Heart left ventricle (tissue), 16 donors: ENCODE measurements at regions not wholly inside any gene's neighbourhood (a gene's known extent, or its start where the extent isn't known, plus 50 kb on each side); places are given as distances from the start of the nearest gene placed in this dataset.

Experiments
- ATAC-seq, 4 donors: fragments of 200-7000 bp; cut with Tn5 transposase; one replicate each; pipeline ENCODE4 v1.9.1; 2020 to 2022; ENCODE audit warnings: moderate library complexity in 4 of 4, mild to moderate bottlenecking in 3 of 4, moderate number of reproducible peaks in 1 of 4
- DNase-seq, 5 donors: peaks; one replicate each; pipeline ENCODE4 v3.0.0-alpha.2; 2020
- H3K27ac ChIP-seq, 12 donors: fragments of 200-600 bp; sonication (generic) in 4 of 12; one replicate each; pipeline versions ENCODE4 v1.5.0 to v1.8.0; 2016 to 2022; ENCODE audit warnings: mild to moderate bottlenecking in 2 of 12
- H3K27me3 ChIP-seq, 9 donors: fragments of 200-600 bp; sonication (generic) in 2 of 9; one replicate each; pipeline versions ENCODE4 v1.5.1 to v1.8.0; 2016 to 2022; ENCODE audit warnings: mild to moderate bottlenecking in 3 of 9
- H3K36me3 ChIP-seq, 9 donors: fragments of 200-600 bp; sonication (generic) in 2 of 9; one replicate each; pipeline versions ENCODE4 v1.5.0 to v1.8.0; 2018 to 2022; ENCODE audit warnings: mild to moderate bottlenecking in 2 of 9
- H3K4me1 ChIP-seq, 12 donors: fragments of 200-600 bp; sonication (generic) in 4 of 12; one replicate each; pipeline versions ENCODE4 v1.5.0 to v1.8.0; 2016 to 2022; ENCODE audit warnings: mild to moderate bottlenecking in 3 of 12
- H3K4me3 ChIP-seq, 12 donors: fragments of 200-600 bp; sonication (generic) in 4 of 12; one replicate each; pipeline versions ENCODE4 v1.5.0 to v1.8.0; 2017 to 2022; ENCODE audit warnings: mild to moderate bottlenecking in 9 of 12, moderate library complexity in 4 of 12
- H3K9me3 ChIP-seq, 12 donors: fragments of 200-600 bp; sonication (generic) in 4 of 12; one replicate each; pipeline versions ENCODE4 v1.5.0 to v1.8.0; 2016 to 2022; ENCODE audit warnings: mild to moderate bottlenecking in 1 of 12
- POLR2A ChIP-seq, 2 donors: fragments of 450-650 bp; IDR thresholded peaks; one replicate each; pipeline ENCODE4 v1.6.1; 2017; ENCODE audit warnings: antibody characterized with exemption in 2 of 2, mild to moderate bottlenecking in 2 of 2, moderate library complexity in 2 of 2
- WGBS, 4 donors: extraction: QIAGEN DNeasy Blood & Tissue Kit in 2 of 4; methylation state at CpG; one replicate each; pipeline versions ENCODE4 v1.1.5 to v1.1.7; 2013 to 2018; 5-methylcytosine and 5-hydroxymethylcytosine counted together
- intact Hi-C, 10 donors: fragments of 100-400 bp; cut with DNase I; formaldehyde crosslinking; loops; one replicate each; pipeline versions ENCODE4 v1.11.1 to v1.14.2; 2022
- TF ChIP-seq, protein P1 (sequence below), 12 donors: fragments of 200-600 bp; sonication (generic) in 4 of 12; IDR thresholded peaks; one replicate each; pipeline versions ENCODE4 v1.5.0 to v1.8.0; 2018 to 2022; ENCODE audit warnings: antibody characterized with exemption in 12 of 12, mild to moderate bottlenecking in 5 of 12
- donor health status: ischemic (EF 13 %, LVEDD 7.1; RV severe dilation, severe dysfunction).
- donor health status: healthy with polysubstance abuse.
- donor health status: DM: no; HTN: yes; CAD: no.
- donor health status: DM: no; HTN: no; CAD: no.
- donor health status: ischemic (EF 25% LVEDD 6.9; RV normal size, moderate dysfunction).
- donor health status: ischemic (EF 25% LVEDD 5.7; RV mildly dilated, moderate dysfunction).
- donor health status: healthy.
- donor health status: DM: yes; HTN: yes; CAD: no.
- donor health status: ischemic (EF 35%, LVEDD 5.7; RV mildly dilated, moderate dysfunction).
- donor health status: nonischemic (EF 11% LVEDD 7.7; RV severe dilation, severe dysfunction).
- donor health status: DM: yes; HTN: yes; CAD: no.
- donor health status: PGD.
- donor health status: ischemic (EF 29% LVEDD 5.4; RV normal size, mild dysfunction).
- donor health status: nonischemic (EF 23%, LVEDD 6.1; RV moderate dilation, normal function).

GRCh38 chr7:45350896-45351295 is 193.3 kb downstream of the RAMP3 start:
- no peaks in the 10 kb centered on the region for H3K36me3 ChIP-seq
- intact Hi-C loops: loop anchor here in 1 of 10 donors (10.0 kb wide), 1 partner anchor 56 kb away; no protein-coding TSS in a partner anchor

DNA sequence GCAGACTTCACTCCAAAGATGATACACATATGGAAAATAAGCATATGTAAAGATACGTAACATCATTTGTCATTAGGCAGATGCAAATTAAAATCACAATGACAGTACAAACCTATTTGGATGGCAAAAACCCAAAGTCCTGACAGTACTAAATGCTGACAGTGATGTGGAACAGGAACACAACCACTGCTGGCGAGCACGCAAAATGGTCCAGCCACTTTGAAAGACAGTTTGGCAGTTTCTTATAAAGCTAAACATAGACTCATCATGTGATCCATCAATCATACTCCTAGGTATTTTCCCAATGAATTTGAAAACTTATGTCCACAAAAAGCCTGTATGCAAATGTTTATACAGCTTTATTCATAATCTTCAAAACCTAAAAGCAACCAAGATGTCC is 200.7 kb downstream of the RAMP3 start:
- H3K36me3 ChIP-seq: no peaks in the 10 kb centered on the region
- ATAC-seq: peak in 3 of 4 donors; percentile 66 to 70 (median 70)
- no peak overlapping the region for H3K27ac ChIP-seq
- WGBS, 4 donors: 63 to 78% (median 68%) methylated on average over 3 of the region's 3 CpGs
- H3K9me3 ChIP-seq: peaks cover 0 to 23% (median 0%) of the 10 kb centered on the region in 12 donors
- no peaks in the 10 kb centered on the region for H3K27me3 ChIP-seq
- intact Hi-C loops: loop anchor here in 1 of 10 donors (10.0 kb wide), 1 partner anchor 63 kb away; no protein-coding TSS in a partner anchor
- no peak for TF ChIP-seq POLR2A (IDR thresholded peaks at IDR 0.05)
- TF ChIP-seq, protein P1, sequence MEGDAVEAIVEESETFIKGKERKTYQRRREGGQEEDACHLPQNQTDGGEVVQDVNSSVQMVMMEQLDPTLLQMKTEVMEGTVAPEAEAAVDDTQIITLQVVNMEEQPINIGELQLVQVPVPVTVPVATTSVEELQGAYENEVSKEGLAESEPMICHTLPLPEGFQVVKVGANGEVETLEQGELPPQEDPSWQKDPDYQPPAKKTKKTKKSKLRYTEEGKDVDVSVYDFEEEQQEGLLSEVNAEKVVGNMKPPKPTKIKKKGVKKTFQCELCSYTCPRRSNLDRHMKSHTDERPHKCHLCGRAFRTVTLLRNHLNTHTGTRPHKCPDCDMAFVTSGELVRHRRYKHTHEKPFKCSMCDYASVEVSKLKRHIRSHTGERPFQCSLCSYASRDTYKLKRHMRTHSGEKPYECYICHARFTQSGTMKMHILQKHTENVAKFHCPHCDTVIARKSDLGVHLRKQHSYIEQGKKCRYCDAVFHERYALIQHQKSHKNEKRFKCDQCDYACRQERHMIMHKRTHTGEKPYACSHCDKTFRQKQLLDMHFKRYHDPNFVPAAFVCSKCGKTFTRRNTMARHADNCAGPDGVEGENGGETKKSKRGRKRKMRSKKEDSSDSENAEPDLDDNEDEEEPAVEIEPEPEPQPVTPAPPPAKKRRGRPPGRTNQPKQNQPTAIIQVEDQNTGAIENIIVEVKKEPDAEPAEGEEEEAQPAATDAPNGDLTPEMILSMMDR (IDR thresholded peaks at IDR 0.05): no peak
- DNase-seq: peak in 1 of 5 donors; percentile 45
- no peaks in the 10 kb centered on the region for H3K4me1 ChIP-seq
- no peak overlapping the region for H3K4me3 ChIP-seq

More at GRCh38 chr7:45350896-45351295, 193.3 kb downstream of the RAMP3 start:
- TF ChIP-seq POLR2A (IDR thresholded peaks at IDR 0.05): no peak
- TF ChIP-seq, protein P1 (IDR thresholded peaks at IDR 0.05): no peak
- no peak for DNase-seq
- Histone ChIP-seq H3K4me3 (no peak overlapping the region), H3K4me1 (no peaks in the 10 kb centered on the region), H3K27me3 (no peaks in the 10 kb centered on the region), H3K9me3 (no peaks in the 10 kb centered on the region), H3K27ac (no peak overlapping the region)
- 78 to 92% (median 85%) methylated on average over 3 of the region's 3 CpGs for WGBS, 4 donors
- ATAC-seq: no peak

DNA sequence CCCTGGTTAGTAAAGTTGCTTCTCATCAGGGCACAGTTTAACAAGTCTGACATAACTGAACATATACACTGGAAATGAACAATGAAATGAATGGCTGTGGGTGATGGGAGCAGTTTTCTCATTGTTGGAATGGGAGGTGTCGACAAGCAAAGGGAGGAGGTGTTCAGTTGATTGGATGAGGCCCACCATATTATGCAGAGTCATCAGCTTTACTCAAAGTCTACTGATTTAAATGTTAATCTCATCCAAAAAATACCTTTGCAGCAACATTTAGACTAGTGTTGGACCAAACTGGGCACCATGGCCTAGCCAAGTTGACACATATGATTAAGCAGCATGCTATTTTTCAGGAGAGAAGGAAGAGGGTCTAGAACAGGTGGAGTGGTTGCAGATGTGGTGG is 201.7 kb downstream of the RAMP3 start:
- no peaks in the 10 kb centered on the region for H3K36me3 ChIP-seq
- ATAC-seq (no peak), DNase-seq (no peak)
- intact Hi-C loops: loop anchor here in 1 of 10 donors (10.0 kb wide), 1 partner anchor 64 kb away; no protein-coding TSS in a partner anchor
- TF ChIP-seq, protein P1 (IDR thresholded peaks at IDR 0.05): no peak
- no peak for TF ChIP-seq POLR2A (IDR thresholded peaks at IDR 0.05)
- no peak overlapping the region for H3K27ac ChIP-seq
- no peaks in the 10 kb centered on the region for H3K4me1 ChIP-seq
- H3K27me3 ChIP-seq: no peaks in the 10 kb centered on the region
- peaks cover 0 to 23% (median 0%) of the 10 kb centered on the region in 12 donors for H3K9me3 ChIP-seq
- WGBS, 4 donors: 71 to 93% (median 84%) methylated on average over 1 of the region's 1 CpG
- H3K4me3 ChIP-seq: no peak overlapping the region

GRCh38 chr7:45359776-45360175 is 202.2 kb downstream of the RAMP3 start:
- no peak for DNase-seq
- Histone ChIP-seq H3K9me3 (peaks cover 0 to 23% (median 0%) of the 10 kb centered on the region in 12 donors), H3K27me3 (no peaks in the 10 kb centered on the region), H3K36me3 (no peaks in the 10 kb centered on the region), H3K4me1 (no peaks in the 10 kb centered on the region), H3K27ac (no peak overlapping the region), H3K4me3 (no peak overlapping the region)
- intact Hi-C loops: loop anchor here in 1 of 10 donors (10.0 kb wide), 1 partner anchor 65 kb away; no protein-coding TSS in a partner anchor
- WGBS, 4 donors: 79 to 85% (median 82%) methylated on average over 4 of the region's 4 CpGs
- TF ChIP-seq, protein P1 (IDR thresholded peaks at IDR 0.05): no peak
- TF ChIP-seq POLR2A (IDR thresholded peaks at IDR 0.05): no peak
- no peak for ATAC-seq
